Urinary bladder (tissue), 3 donors: ENCODE measurements at regions not wholly inside any gene's neighbourhood (a gene's known extent, or its start where the extent isn't known, plus 50 kb on each side); places are given as distances from the start of the nearest gene placed in this dataset.

Experiments used
- DNase-seq: peaks from one replicate; pipeline ENCODE4 v3.0.0-alpha.2; 2015; ENCODE audit errors: extremely low spot score
- H3K27ac ChIP-seq: one replicate; pipeline ENCODE4 v1.5.1; 2013; ENCODE audit warnings: low read depth, mild to moderate bottlenecking, moderate library complexity
- H3K36me3 ChIP-seq: one replicate; pipeline ENCODE4 v1.6.1; 2013; ENCODE audit warnings: mild to moderate bottlenecking, moderate library complexity; ENCODE audit not compliant: insufficient read depth
- H3K4me1 ChIP-seq: one replicate; pipeline ENCODE4 v1.6.1; 2013; ENCODE audit warnings: mild to moderate bottlenecking, moderate library complexity; ENCODE audit not compliant: insufficient read depth
- H3K4me3 ChIP-seq: one replicate; pipeline ENCODE4 v1.5.1; 2013; ENCODE audit warnings: low read depth, low read length
- WGBS: extraction: QIAGEN DNeasy Blood & Tissue Kit; methylation state at CpG from one replicate; pipeline ENCODE4 v1.1.7; 2013; 5-methylcytosine and 5-hydroxymethylcytosine counted together
- donor health status: healthy with polysubstance abuse.
- donor health status: healthy.

- H3K4me3 ChIP-seq, result no peak overlapping the region
- 93% methylated on average over 1 of the region's 1 CpG for WGBS
- no peaks in the 10 kb centered on the region for H3K4me1 ChIP-seq
- DNase-seq, result no peak
- no peak overlapping the region for H3K27ac ChIP-seq
- no peaks in the 10 kb centered on the region for H3K36me3 ChIP-seq
These were observed 175.6 kb upstream of the ESRRG start for GRCh38 chr1:216898801-216899200.

- no peak for DNase-seq
- no peak overlapping the region for H3K4me3 ChIP-seq
- no peaks in the 10 kb centered on the region for H3K4me1 ChIP-seq
- H3K36me3 ChIP-seq, result no peaks in the 10 kb centered on the region
- 87% methylated on average over 4 of the region's 4 CpGs for WGBS
- H3K27ac ChIP-seq, result no peak overlapping the region
These were observed 172.9 kb upstream of the ESRRG start for GRCh38 chr1:216896146-216896545.

DNA sequence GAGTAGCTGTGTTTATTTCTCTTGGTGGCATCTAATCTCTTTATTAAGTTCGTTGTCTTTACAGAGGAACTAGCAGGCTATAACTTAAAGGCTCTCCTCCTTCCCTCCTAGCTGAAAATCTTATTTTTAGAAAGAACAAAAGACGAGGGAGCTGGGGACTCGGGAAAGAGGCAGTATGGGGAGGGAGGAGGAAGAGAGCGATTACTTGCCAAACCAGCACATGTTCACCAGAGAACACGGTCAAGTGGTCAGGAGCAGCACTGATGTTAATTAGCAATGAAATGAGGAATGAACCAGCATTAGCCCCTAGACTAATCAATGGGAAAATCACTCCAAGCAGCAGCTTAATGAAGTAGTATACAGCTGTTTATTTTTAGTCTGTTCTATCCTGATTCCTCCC, 171.3 kb upstream of the ESRRG start:
- no peak for DNase-seq
- H3K36me3 ChIP-seq, result no peaks in the 10 kb centered on the region
- no peak overlapping the region for H3K27ac ChIP-seq
- no peaks in the 10 kb centered on the region for H3K4me1 ChIP-seq
- 28% methylated on average over 5 of the region's 5 CpGs for WGBS
- no peak overlapping the region for H3K4me3 ChIP-seq

DNA sequence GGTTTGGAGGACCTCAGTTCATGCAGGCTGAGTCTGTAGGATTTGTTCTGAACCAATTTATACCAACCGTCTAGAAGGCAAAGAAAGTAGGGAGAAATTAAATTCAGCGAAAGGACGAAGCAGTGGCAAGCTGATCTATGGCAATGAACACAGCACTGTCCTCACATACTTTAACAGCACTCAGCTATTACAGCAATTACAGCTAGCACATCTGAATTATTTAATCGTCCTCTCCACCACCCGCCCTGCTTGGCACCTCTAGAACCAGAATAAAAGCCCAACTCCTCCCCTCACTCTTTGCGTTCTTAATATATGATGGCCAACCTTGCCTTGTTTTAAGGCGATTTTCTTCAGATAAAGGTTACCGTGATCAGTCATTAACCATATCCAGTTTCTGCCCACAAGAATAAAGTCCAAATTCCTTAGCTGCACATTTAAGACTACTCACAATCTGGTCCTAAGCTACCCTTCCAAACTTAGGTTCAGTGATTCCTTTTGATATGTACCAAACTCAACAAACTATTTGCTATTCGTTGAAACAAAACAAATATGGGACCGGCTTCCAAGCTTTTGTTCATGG, 169.4 kb upstream of the ESRRG start:
- H3K36me3 ChIP-seq, result no peaks in the 10 kb centered on the region
- WGBS, result 93% methylated on average over 10 of the region's 10 CpGs
- no peaks in the 10 kb centered on the region for H3K4me1 ChIP-seq
- no peak overlapping the region for H3K27ac ChIP-seq
- H3K4me3 ChIP-seq, result no peak overlapping the region
- no peak for DNase-seq

DNA sequence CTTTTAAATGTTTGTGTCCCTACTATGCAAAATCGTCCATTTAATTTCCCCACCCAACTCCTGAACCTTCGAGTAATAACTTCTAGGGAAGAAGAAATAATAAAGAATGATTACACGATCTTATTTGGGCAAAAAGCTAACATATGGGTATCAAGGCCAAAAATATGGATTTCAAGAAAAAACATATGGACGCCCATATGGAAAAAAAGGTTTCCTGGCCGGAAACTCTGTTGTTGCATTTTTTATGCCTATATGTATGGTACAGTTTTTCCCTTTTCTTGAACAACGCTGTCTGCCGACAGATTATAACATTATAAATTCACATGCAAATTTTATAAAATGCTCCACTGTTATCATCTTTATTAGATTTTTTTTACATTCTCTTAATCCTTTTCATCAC, 167.6 kb upstream of the ESRRG start:
- DNase-seq, result no peak
- Histone ChIP-seq H3K4me1 (no peaks in the 10 kb centered on the region), H3K4me3 (no peak overlapping the region), H3K36me3 (no peaks in the 10 kb centered on the region), H3K27ac (no peak overlapping the region)
- WGBS, result 95% methylated on average over 7 of the region's 7 CpGs

DNA sequence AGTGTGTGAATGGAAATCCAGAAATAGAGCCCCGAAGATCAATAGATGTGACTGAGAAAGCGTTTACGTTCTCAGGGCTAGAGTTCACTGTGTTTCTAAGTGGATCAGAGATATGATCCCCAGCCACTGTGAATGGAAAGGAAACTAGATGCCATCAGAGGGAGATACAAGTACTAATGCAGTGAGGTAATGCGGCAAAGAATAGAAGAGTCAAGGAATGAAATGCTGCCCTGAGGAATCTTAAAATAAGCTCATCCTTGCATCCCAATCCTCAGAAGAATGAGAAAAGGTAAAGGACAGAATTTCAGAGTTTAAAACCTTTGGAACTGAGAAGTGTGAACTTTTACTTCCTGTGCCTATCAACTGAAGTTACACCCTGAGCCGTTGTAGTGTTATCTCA, 165.5 kb upstream of the ESRRG start:
- 60% methylated on average over 5 of the region's 5 CpGs for WGBS
- Histone ChIP-seq H3K4me3 (no peak overlapping the region), H3K4me1 (no peaks in the 10 kb centered on the region), H3K36me3 (no peaks in the 10 kb centered on the region), H3K27ac (no peak overlapping the region)
- DNase-seq, result no peak

- 68% methylated on average over 4 of the region's 4 CpGs for WGBS
- H3K36me3 ChIP-seq, result no peaks in the 10 kb centered on the region
- no peaks in the 10 kb centered on the region for H3K4me1 ChIP-seq
- no peak overlapping the region for H3K27ac ChIP-seq
- no peak overlapping the region for H3K4me3 ChIP-seq
- DNase-seq, result no peak
These were observed 163.8 kb upstream of the ESRRG start for GRCh38 chr1:216887032-216887431.

GRCh38 chr1:216884614-216885229, 161.5 kb upstream of the ESRRG start:
- no peak for DNase-seq
- no peaks in the 10 kb centered on the region for H3K4me1 ChIP-seq
- no peak overlapping the region for H3K27ac ChIP-seq
- WGBS, result 68% methylated on average over 2 of the region's 2 CpGs
- no peaks in the 10 kb centered on the region for H3K36me3 ChIP-seq
- H3K4me3 ChIP-seq, result no peak overlapping the region

DNA sequence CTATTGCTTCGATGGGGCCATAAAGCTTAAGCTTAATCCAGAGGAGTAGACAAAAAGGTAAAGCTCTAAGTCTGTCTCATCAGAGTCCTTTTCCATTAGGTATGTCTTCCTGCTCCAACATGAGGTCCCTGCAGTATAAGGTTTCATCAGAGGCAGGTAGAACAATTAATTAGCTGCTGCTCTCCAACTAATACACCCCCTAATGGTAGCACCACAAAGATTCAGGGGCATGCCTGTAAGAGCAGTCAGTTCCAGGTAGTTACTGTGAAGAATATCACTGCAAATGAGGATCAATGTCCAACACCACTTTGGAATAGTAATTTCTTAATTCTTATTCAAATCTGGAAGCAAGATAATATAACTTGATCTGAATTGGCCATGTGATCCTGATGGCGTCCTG, 160.3 kb upstream of the ESRRG start:
- WGBS, result 92% methylated on average over 2 of the region's 2 CpGs
- no peak for DNase-seq
- H3K27ac ChIP-seq, result no peak overlapping the region
- no peak overlapping the region for H3K4me3 ChIP-seq
- no peaks in the 10 kb centered on the region for H3K36me3 ChIP-seq
- no peaks in the 10 kb centered on the region for H3K4me1 ChIP-seq

DNA sequence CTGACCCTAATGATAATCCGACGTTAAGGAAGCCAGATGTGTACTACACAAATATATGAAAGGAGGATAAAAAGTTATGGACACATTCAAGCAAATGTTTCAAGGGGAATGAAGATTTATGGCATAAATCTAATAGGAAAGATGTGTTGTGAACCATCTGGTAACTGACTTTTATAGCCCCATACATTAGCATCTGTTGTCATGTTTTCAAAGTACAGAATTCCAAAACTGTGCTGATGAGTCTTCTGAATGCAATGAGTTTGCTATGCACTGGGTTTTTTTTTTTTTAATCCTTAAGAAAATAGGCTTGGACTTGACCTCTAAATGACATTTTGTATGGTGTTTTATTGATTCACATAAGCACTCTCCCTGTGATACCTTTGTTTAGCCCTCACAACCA, 158.5 kb upstream of the ESRRG start:
- DNase-seq, result no peak
- H3K4me3 ChIP-seq, result no peak overlapping the region
- no peaks in the 10 kb centered on the region for H3K36me3 ChIP-seq
- no peaks in the 10 kb centered on the region for H3K4me1 ChIP-seq
- WGBS, result 66% methylated on average over 2 of the region's 2 CpGs
- no peak overlapping the region for H3K27ac ChIP-seq

GRCh38 chr1:216866714-216867113, 143.5 kb upstream of the ESRRG start:
- WGBS, result 63% methylated on average over 2 of the region's 2 CpGs
- no peak for DNase-seq
- H3K4me3 ChIP-seq, result no peak overlapping the region
- H3K4me1 ChIP-seq, result no peaks in the 10 kb centered on the region
- no peak overlapping the region for H3K27ac ChIP-seq
- no peaks in the 10 kb centered on the region for H3K36me3 ChIP-seq

DNA sequence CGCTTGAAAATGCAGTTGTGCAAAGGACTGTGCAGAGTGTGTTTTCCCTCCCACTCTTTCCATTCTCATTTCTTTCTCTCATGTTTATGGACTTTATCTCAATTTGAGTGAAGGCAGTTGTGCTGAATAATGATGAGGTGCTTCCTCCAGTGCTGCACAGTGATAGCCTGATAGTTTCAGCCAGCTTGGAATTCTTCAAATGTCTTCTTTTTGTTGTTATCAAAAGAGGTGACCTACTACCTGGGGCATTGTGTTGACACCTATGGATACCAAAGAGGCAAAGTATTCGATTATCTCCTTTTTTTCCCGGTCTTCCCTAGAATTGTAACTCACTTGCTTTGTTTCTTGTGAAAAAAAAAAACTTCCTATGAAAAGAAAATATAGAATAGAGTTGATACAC, 132.6 kb upstream of the ESRRG start:
- DNase-seq, result no peak
- WGBS, result 82% methylated on average over 3 of the region's 3 CpGs
- Histone ChIP-seq H3K4me1 (no peaks in the 10 kb centered on the region), H3K36me3 (no peaks in the 10 kb centered on the region), H3K4me3 (no peak overlapping the region), H3K27ac (no peak overlapping the region)

GRCh38 chr1:216854836-216855484, 131.7 kb upstream of the ESRRG start:
- whole genome bisulfite sequencing, result 57% methylated on average over 6 of the region's 6 CpGs
- Histone ChIP-seq H3K4me1 (no peaks in the 10 kb centered on the region), H3K36me3 (no peaks in the 10 kb centered on the region), H3K27ac (no peak overlapping the region), H3K4me3 (no peak overlapping the region)
- DNase-seq, result no peak

DNA sequence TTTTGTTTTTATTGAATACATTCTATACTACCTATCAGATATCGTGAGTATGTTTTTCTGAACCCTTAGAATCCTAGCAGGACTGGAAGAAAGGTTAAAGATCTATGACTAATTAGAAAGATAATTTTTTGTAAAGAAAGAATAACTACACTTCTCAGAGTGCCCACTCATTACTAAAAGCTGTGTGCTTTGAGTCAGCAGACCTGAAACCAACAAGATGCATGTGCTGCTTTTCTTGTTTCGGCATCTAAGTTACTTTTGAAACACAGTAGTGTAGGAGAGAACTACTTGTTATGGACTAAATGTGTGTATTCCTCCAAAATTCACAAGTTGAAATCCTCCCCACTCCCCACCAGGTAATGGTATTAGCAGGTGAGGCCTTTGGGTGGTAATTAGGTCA, 127.8 kb upstream of the ESRRG start:
- DNase-seq, result no peak
- 86% methylated on average over 2 of the region's 2 CpGs for WGBS
- no peaks in the 10 kb centered on the region for H3K36me3 ChIP-seq
- no peak overlapping the region for H3K27ac ChIP-seq
- H3K4me3 ChIP-seq, result no peak overlapping the region
- H3K4me1 ChIP-seq, result no peaks in the 10 kb centered on the region
